HG03432 (cell line): ENCODE measurements at regions not wholly inside any gene's neighbourhood (a gene's known extent, or its start where the extent isn't known, plus 50 kb on each side); places are given as distances from the start of the nearest gene placed in this dataset.
A peak's percentile ranks its signal among the peaks of the same experiment; 100 is the strongest.
"Not testable (repeated sequence)": the region's sequence is repeated elsewhere in the genome, so short reads cannot be mapped to it uniquely, and the experiment has no call there.

Experiments used
- ATAC-seq: cut with Tn5 transposase; IDR thresholded peaks from one replicate; pipeline ENCODE4 v1.9.1; 2021; ENCODE audit warnings: mild to moderate bottlenecking, moderate library complexity; ENCODE audit not compliant: unreplicated experiment

DNA sequence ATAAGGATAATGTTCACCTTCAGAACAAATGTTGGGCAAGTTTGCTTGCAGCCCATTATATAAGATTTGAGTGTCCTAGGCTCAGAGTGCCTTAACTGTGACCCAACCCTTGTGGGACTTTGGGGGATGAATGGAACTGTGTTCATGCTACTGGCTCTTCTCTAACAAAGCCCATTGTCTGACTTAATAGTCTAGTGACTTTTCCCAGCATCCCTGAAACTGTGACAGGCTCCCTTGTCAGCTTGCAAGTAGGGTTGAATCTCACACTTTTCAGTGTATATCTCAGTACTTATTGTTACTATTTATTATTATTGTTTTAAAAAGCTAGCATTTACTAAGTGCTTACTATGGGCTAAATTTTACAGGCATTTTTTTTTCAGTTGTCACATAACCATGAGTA lies 1488.2 kb downstream of the KHDRBS2 start:
- ATAC-seq, result not testable (repeated sequence)

DNA sequence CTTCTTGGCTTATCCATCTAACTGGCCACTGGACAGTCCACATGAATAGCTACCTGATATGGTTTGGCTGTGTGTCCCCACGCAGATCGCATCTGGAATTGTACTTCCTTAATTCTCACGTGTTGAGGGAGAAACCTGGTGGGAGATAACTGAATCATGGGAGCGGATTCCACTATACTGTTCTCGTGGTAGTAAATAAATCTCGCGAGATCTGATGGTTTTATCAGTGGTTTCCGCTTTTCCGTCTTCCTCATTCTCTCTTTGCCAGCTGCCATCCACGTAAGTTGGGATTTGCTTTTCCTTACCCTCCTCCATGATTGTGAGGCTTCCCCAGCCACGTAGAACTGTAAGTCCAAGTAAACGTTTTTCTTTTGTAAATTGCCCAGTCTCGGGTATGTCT lies 1496.4 kb downstream of the KHDRBS2 start:
- ATAC-seq, result not testable (repeated sequence)

DNA sequence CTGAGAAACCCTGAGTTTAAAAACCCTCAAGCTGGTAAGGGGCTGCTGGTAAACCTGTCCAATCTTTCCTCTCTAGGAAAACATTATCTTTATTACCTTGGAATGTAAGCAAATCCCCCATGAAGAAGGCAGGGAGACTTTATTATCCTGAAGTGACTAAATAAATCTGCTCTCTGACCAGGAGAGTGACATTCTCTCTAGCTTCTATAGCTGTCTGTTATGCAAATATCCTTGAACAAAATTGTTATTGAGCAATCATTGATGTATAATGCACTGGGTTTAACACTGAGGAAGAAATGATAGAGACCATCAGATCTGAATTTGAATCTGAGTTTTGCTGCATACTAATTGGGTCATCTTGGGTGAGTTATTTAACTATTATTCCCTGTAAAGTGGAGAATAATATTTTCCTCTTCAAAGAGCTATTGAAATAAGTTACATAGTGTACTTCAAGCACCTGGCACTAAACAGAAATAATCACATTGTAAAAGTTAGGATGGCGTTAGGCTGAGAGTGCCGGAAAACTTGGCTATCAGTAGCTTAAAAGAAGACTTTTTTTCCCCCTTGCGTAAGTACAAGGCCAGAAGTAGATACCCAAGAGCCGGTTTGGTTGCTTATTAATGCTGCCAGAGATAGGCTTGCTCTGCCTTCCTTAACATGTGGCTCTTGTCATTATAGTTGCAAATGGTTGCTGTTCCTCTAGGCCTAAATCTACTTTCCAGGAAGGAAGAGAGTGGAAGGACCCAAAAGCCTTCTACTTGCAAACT lies 1503.1 kb downstream of the KHDRBS2 start:
- ATAC-seq, result not testable (repeated sequence)

DNA sequence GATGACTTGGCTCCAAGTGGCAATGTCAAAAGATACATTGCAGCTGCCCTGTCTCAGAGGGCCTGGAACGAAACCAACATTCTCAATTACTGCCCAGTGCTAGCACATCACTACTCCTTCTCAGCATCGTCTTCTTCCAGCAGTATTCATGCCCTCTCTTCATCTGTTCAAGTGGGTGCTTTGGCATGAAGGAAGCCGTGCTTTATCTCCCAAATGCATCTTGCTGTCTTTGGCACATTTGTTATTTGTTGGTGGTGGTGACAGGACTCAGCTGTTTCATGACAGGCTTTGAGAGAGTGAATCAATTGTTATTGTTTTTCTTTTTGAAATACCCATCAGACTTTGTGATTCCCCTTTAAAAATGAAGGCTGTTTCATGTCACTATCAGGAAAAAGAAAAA lies 1506.4 kb downstream of the KHDRBS2 start:
- not testable (repeated sequence) for ATAC-seq

DNA sequence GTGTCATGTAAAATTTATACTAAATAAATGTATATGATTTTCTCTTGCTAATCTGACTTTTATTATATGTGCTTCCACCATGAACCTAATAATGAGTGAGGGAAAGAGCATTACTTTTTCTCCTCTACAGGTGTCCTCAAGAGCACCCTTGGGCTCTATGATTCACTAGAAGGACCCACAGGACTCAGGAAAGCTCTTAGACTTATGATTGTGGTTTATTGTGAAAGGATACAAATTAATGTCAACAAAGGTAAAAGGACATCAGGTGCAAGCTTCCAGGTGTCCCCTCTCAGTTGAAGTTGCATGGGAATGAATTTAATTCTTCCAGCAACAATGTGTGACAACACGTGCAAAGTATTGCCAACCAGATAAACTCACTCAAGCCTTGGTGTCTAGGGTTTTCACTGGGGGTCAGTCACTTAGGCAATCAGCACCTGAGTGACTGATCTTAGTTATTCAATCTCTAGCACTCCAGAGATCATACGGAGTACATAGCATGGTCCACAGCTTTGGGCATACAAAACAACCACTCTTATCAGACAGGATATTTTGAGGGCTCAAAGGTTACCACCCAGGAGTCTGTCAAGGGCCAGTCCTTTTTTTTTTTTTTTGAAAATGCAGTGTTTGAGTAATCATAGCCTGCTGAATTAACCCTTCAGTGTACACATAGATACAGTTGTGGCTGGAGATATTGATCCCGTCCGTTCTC lies 1518.1 kb downstream of the KHDRBS2 start:
- ATAC-seq, result not testable (repeated sequence)

DNA sequence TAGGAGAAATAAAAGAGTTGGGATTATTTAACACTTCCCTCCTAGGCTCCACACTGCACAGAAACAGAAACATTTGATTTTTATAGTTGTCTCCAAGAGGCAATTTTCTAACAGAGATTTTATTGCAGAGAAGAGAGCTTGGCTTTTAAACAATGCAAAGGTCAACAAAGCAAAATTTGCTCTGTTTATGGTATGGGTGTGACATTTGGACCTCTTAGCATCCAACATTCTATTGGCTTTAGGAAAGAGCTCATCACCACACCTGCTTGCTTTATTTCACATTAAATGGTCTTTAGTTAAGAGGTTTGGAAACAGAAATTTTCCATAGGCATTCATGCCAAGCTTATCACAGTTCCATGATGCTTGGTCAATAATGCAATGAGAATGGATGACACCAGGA lies 1520.7 kb downstream of the KHDRBS2 start:
- ATAC-seq, result not testable (repeated sequence)

DNA sequence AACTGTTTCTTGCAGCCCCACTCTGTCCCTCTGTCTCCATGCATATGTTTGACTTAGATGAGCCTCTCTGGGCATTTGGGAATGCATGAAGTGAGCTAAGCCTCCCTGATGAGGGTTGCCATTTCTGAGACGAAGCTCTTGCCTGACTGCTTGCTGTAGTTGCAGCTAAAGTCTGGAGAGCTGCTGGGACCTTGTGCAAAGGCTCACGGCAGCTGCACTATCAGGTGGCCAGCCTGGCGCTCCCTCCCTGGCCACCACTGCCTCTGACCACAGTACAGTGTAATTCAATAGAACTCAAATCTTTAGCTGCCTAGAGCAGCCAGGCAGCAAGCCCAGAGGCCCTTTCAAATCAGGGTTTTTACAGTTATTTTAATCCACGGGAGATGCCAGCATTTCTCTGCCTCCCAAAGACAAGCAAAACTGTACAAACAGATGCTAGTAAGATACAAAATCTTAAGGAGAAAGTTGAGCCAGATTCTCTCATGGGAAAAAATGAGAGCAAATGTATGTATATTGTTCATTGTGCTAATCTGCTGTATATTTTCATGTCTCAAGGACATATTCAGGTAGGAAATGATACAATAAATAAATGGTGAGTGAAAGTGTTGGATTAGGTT lies 1522.5 kb downstream of the KHDRBS2 start:
- not testable (repeated sequence) for ATAC-seq

DNA sequence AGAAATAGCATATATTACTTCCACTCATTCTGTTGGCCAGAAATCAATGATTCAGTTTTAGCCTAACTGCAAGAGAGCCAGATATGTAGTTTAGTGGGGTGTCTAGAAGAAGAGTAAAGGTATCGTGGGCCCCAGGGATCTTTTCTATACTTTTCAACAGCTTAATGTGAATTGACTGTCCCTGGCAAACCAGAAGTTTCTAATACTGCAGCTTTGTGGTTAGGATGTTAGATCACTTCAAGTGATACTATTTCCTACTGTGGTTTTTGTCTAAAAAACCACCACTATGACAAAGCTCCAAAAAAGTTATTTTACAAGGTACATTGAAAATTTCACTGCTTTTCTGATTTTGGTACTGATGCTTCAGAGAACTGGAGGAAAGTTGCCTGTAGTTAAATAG lies 1525.1 kb downstream of the KHDRBS2 start:
- ATAC-seq, result not testable (repeated sequence)

DNA sequence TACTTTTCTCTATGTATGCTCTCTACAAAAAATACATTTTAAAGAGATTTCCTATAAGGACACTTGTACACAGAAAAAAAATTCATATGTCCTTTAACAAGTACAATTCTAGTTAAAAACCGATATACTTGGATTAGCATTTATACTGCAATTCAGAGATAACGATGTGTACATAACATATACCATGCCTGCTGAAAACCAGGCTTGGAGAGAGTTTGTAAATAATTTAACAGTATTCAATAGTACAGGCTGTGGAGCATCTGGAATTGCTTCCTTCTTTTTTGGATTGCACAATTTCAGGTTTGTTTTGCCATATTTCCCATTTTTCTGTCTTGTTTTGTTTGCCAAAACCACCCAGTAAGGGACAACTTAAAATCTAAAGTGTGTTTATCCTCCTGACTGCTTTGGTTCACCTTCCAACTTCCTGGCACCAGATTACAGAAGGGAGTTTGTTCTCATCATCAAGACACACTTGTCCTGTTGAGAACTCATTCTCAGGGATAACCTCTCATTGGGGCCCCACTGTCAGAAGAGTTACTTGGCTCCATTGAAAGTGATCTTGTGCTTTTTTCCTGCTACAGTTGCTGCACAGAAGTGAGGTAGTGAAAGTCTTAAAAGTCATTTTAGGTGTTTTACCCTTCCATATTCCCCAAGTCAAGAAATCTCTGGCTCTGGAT lies 1526.7 kb downstream of the KHDRBS2 start:
- not testable (repeated sequence) for ATAC-seq

DNA sequence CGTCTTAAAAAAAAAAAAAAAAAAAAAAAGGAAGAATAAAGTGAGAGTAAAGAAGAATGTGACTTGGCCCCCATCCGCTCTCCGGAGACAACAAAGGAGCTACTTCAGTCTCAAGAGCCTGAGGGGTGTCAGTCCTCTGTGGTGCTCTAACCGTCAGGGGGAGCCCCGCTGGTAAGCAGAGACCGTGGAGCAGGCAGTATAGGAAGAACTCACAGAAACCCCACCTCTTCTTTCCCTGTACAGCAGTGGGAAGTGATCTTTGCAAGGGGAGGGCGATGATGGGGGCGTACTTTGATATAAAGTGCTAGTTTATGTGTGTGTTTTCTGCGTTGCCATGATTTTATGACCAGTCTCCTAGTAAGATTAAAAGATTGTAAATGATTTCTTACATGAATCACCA lies 1527.3 kb downstream of the KHDRBS2 start:
- not testable (repeated sequence) for ATAC-seq

DNA sequence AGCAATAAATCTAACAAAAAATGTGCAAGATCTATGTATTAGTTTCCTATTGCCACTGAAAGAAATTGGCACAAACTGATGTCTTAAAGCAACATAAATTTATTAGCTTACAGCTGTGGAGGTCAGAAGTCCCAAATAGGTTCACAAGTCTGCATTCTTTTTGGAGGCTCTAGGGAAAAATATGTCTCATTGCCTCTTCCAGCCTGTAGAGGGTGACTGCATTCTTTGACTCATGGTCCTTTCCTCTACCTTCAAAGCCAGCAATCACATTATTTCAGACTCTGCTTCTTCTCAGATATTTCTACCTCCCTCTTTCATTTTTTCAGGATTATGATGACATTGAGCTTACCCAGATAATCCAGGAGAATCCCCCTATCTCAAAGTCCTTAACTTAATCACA lies 1531.1 kb downstream of the KHDRBS2 start:
- ATAC-seq, result no peak

DNA sequence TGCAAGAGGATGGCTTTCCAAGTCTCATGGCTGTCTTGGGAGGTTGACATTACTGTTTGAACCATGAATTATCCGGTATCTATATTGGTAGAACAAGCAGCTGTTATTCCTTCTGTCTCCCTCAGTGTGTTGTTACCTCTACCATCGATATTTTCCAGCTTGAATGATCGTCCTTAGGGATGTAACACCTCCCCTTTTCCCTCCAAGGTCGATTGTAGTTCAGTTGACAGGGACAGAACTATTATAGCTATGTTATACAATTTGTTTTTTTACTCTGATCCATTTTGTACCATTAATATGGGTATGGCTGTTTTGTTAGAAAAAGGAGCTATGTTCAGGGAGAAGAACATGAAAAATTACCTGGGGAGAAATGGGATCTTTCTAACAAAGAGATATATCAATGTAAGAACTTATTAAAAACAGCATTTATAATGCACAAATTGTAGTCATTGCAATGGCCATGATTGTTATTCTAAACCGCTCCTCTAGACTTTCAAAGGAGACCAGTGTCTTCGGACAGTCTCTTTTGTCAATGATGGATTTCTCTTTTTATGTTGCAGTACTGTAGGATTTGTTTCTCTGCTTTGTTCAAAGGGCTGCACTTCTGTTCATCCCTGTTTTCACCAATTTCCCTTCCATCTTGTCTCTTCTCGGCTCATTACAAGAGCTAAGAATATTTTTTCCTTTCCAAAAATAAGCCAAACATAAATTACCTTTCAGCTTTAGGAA lies 1535.5 kb downstream of the KHDRBS2 start:
- ATAC-seq, result not testable (repeated sequence)

DNA sequence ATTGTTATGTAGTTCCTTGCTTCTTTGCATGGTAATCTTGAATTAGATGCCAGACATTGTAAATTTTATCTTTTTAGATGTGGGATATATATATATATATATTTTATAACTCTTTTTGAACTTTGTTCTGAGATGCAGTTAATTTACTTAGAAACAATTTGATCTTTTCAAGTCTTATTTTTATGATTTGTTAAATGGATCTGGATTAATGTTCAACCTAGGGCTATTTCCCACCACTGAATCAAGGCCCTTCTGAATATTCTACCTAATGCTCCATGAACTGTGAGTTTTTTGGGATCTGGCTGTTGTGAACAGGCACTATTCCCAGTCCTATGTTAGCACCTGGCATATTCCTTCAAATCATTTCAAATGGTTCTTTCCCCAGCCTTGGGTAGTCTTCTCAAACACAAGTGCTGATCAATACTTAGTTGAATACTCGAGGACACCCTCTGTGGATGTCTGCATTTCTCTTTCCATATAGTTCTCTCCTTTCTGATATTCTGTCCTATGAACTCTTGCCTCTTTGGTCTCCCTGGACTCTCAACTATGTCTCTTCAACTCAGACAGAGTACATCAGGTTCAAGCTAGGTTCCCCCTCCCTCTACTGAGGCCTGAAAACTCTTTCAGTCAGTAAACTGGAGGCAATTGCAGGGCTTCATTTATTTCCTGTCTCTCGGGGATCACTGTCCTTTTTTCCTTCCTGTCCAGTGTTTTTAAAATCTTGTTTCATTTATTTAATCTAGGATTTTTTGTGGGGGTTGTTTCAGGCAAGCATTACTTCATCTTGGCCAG lies 1538.1 kb downstream of the KHDRBS2 start:
- not testable (repeated sequence) for ATAC-seq

DNA sequence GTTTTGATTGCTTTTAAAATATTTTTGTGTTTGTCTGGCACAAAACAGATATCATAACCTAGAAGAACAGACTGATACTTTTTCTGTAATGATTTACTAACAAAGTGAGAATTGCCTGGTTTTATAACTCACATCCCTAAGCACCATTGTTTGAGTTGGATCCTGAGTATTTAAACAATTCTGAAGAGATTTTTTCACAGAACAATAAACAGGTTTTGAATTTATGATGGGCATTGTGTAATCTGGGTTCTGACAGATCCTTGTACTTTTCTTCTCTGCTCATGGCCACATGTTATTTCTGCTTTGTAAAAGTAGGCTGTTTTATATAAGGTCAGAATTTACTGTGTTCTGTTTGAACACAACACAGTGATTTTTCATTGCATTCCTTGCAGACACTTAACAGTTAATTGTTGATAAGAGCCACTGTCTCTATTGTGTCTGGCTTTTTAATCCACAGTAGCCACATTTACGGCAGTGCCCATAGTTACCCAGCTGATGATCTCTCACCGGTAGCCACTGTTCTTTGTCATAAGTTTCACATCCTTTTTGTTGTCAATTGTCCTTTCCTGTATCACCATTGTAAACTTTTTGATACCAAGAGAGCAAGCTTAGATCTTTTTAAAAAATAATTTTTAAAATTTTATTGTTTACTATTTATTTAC lies 1548.1 kb downstream of the KHDRBS2 start:
- ATAC-seq, result peak; percentile 78

DNA sequence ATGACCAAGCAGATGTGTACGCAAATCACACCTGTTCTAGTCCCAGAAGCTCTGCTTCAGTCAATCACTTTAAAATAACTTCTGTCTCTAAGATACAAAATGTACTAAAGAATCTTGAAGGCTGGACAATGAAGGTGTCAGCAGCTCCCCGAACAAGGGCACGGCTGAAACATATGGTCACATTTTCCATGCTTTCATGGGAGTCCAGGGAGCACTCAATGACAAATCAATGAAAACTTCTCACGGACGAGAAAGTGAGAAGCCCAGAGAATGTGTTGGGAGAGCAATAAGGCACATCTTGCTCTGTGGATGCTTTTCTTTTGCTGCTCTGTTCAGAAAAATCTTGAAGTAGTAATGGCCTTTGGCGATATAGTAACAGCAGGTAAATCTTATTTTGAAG lies 1548.7 kb downstream of the KHDRBS2 start:
- not testable (repeated sequence) for ATAC-seq

DNA sequence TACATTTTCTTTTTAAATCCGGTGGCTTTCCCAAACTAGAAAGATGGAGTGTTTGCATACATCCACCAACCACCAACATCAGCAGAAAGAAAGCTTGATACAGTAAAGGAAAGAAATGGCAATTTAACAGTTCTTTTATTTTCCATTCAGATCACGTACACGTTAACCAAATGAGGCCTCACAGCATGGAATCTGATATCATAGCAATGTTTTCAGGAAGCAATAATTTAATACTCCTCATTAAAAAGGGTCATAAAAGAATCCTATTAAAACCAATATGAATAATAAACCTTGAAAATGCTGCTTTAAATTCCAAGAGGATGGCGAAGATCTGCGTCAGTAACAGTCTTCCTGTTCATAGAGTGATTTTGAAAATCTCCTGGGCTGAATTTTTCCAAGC lies 1562.1 kb downstream of the KHDRBS2 start:
- ATAC-seq, result not testable (repeated sequence)

DNA sequence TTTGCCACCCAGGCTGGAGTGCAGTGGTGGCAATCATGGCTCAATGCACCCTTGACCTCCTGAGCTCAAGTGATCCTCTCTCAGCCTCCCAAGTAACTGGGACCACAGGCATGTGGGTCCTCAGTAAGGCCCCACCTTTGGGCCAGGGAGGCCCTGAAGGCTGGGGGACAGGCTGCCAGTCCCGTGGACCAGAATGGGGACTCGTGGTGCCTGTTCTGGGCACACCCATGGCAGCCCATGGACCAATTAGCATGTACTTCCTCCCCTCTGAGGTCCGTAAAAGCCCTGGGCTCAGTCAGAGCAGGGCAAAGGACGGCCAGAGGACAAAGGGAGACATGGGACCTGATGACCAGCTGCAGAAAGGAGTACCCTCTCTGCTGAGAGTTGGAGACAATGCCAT lies 1590.8 kb downstream of the KHDRBS2 start:
- no peak for ATAC-seq

DNA sequence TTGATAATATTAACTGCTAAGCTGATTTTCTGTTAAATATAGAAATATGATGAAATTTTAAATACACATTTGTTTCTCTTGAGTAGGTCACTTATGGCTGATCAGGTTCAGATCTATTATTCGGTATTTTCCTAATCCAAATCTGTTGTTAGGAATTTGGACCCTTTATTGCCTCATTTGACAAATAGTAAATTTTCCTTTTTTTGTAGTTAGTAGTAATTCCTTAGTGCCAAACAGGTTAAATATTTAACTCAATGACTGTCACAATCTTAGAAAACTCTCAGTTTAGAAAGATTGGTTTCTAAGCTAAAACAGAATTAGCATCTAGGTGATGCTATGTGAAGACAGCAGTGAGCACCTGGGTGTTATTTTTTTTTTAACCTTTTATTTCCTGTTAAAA lies 1598.9 kb downstream of the KHDRBS2 start:
- no peak for ATAC-seq

DNA sequence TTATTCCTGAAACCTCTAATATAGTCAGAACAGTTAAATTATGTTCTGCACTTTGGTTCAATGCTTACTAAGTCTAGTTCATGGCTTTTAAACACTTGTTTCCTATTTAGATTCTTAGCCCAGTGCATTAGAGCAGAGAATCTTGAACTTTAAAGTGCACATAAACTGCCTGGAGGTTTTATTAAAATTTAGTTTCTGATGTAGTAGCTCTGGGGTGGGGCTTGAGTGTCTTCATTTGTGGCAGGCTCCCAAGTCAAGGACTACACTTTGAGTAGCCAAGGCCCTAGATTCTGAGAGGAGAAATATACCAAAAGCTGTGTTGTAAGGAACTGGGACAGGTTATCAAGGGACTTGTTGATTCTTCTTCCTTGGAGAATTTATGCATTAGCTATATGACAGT lies 1604.2 kb downstream of the KHDRBS2 start:
- ATAC-seq, result no peak
